Calu3 (cell line): ENCODE measurements at regions not wholly inside any gene's neighbourhood (a gene's known extent, or its start where the extent isn't known, plus 50 kb on each side); places are given as distances from the start of the nearest gene placed in this dataset.

Experiments used
- BruUV-seq: library from RNA; stranded (reverse); fragments of 400-500 nt; replicated peaks from 2 replicates; lab custom pipeline; 2021; lab: Mats Ljungman, UMichigan
- CTCF ChIA-PET: fragments of 300-600 bp; sonication (Branson Sonifier 250); formaldehyde crosslinking; loops from one replicate; lab custom pipeline; 2022; ENCODE audit warnings: antibody characterized with exemption; lab: Charles Lee
- DNase-seq: peaks from one replicate; pipeline ENCODE4 v3.0.0; 2022
- H3K27ac Mint-ChIP-seq: one replicate; pipeline ENCODE4 v1.8.0; 2022; ENCODE audit warnings: mixed read lengths; ENCODE audit not compliant: unreplicated experiment
- H3K27me3 Mint-ChIP-seq: one replicate; pipeline ENCODE4 v1.8.0; 2022; ENCODE audit warnings: mixed read lengths; ENCODE audit not compliant: unreplicated experiment
- H3K36me3 Mint-ChIP-seq: one replicate; pipeline ENCODE4 v1.8.0; 2022; ENCODE audit warnings: mild to moderate bottlenecking, moderate library complexity, mixed read lengths; ENCODE audit not compliant: insufficient read depth, unreplicated experiment
- H3K4me1 Mint-ChIP-seq: one replicate; pipeline ENCODE4 v1.8.0; 2022; ENCODE audit warnings: mild to moderate bottlenecking, low read depth, mixed read lengths; ENCODE audit not compliant: unreplicated experiment
- H3K4me3 Mint-ChIP-seq: one replicate; pipeline ENCODE4 v1.8.0; 2022; ENCODE audit warnings: mild to moderate bottlenecking, low read depth, moderate library complexity, mixed read lengths; ENCODE audit not compliant: unreplicated experiment
- H3K9me3 Mint-ChIP-seq: one replicate; pipeline ENCODE4 v1.8.0; 2022; ENCODE audit warnings: low read depth, mixed read lengths; ENCODE audit not compliant: unreplicated experiment
- intact Hi-C: fragments of 100-400 bp; cut with micrococcal nuclease; formaldehyde crosslinking; loops from one replicate; pipeline ENCODE4 v1.10.0; 2022; ENCODE audit not compliant: unreplicated experiment
- TF ChIP-seq, protein P1 (sequence below): fragments of 200-600 bp; IDR thresholded peaks from one replicate; pipeline ENCODE4 v1.8.0; 2022; ENCODE audit warnings: antibody characterized with exemption; ENCODE audit not compliant: unreplicated experiment

GRCh38 chr1:187076922-187077321, 248.2 kb downstream of the PLA2G4A start:
- intact Hi-C loops, result no loop called here
- CTCF ChIA-PET, result no interaction called here
- H3K36me3 Mint-ChIP-seq, result no peaks in the 10 kb centered on the region

DNA sequence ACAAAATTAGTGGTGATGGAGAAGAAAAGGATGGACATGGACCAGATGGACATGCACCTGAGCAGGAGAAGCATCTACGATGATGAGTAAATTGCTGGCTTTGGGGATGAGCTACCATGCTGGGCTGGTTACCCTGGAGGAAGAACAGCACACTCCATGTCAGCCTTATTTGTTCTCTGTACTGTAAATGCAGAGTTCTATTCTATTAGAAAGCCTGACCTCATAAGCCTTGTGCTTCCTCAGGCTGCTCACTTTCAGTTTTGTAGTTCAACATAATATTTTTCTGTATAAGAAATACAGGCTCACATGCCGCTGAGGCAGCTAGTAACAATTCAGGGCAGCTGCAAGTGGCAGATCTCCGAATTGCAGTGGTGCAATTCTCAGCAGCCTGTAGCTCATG, 249.6 kb downstream of the PLA2G4A start:
- H3K4me3 Mint-ChIP-seq, result no peak overlapping the region
- BruUV-seq, result no TSS peak
- no peak overlapping the region for H3K27ac Mint-ChIP-seq
- H3K4me1 Mint-ChIP-seq, result no peaks in the 10 kb centered on the region
- H3K36me3 Mint-ChIP-seq, result no peaks in the 10 kb centered on the region
- no peaks in the 10 kb centered on the region for H3K27me3 Mint-ChIP-seq
- DNase-seq, result no peak
- CTCF ChIA-PET, result interaction anchor here (0.9 to 1.0 kb wide), 2 partner anchors 11 to 25 kb away, joined by 3 to 4 read pairs; no protein-coding TSS in a partner anchor
- TF ChIP-seq, protein P1, sequence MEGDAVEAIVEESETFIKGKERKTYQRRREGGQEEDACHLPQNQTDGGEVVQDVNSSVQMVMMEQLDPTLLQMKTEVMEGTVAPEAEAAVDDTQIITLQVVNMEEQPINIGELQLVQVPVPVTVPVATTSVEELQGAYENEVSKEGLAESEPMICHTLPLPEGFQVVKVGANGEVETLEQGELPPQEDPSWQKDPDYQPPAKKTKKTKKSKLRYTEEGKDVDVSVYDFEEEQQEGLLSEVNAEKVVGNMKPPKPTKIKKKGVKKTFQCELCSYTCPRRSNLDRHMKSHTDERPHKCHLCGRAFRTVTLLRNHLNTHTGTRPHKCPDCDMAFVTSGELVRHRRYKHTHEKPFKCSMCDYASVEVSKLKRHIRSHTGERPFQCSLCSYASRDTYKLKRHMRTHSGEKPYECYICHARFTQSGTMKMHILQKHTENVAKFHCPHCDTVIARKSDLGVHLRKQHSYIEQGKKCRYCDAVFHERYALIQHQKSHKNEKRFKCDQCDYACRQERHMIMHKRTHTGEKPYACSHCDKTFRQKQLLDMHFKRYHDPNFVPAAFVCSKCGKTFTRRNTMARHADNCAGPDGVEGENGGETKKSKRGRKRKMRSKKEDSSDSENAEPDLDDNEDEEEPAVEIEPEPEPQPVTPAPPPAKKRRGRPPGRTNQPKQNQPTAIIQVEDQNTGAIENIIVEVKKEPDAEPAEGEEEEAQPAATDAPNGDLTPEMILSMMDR, result no peak
- intact Hi-C loops, result no loop called here
- H3K9me3 Mint-ChIP-seq, result peaks cover 2% of the 10 kb centered on the region

More at GRCh38 chr1:187076922-187077321, 248.2 kb downstream of the PLA2G4A start:
- no peak overlapping the region for H3K27ac Mint-ChIP-seq
- no peaks in the 10 kb centered on the region for H3K27me3 Mint-ChIP-seq
- peaks cover 6% of the 10 kb centered on the region for H3K9me3 Mint-ChIP-seq
- H3K4me3 Mint-ChIP-seq, result no peak overlapping the region
- TF ChIP-seq, protein P1, result no peak
- no peak for DNase-seq
- no peaks in the 10 kb centered on the region for H3K4me1 Mint-ChIP-seq
- BruUV-seq, result no TSS peak

- CTCF ChIA-PET, result interaction anchor here (1.0 kb wide), 1 partner anchor 26 kb away, joined by 3 read pairs; no protein-coding TSS in a partner anchor
- Mint-ChIP-seq H3K36me3 (no peaks in the 10 kb centered on the region), H3K4me1 (no peaks in the 10 kb centered on the region), H3K4me3 (no peak overlapping the region), H3K9me3 (peaks cover 2% of the 10 kb centered on the region), H3K27ac (no peak overlapping the region), H3K27me3 (no peaks in the 10 kb centered on the region)
- no TSS peak for BruUV-seq
- DNase-seq, result no peak
- intact Hi-C loops, result no loop called here
- TF ChIP-seq, protein P1, result no peak
Observed at GRCh38 chr1:187078916-187079315, 250.2 kb downstream of the PLA2G4A start.

- intact Hi-C loops, result no loop called here
- H3K4me3 Mint-ChIP-seq, result no peak overlapping the region
- no peaks in the 10 kb centered on the region for H3K36me3 Mint-ChIP-seq
- H3K27ac Mint-ChIP-seq, result no peak overlapping the region
- CTCF ChIA-PET, result no interaction called here
- TF ChIP-seq, protein P1, result no peak
- H3K9me3 Mint-ChIP-seq, result peaks cover 2% of the 10 kb centered on the region
- H3K4me1 Mint-ChIP-seq, result no peaks in the 10 kb centered on the region
- no peak for DNase-seq
- no TSS peak for BruUV-seq
- no peaks in the 10 kb centered on the region for H3K27me3 Mint-ChIP-seq
Observed at GRCh38 chr1:187079330-187079729, 250.6 kb downstream of the PLA2G4A start.
